Body of pancreas (tissue), 4 donors: ENCODE measurements at regions not wholly inside any gene's neighbourhood (a gene's known extent, or its start where the extent isn't known, plus 50 kb on each side); places are given as distances from the start of the nearest gene placed in this dataset.

Experiments
- POLR2A ChIP-seq, 3 donors: fragments of 450-650 bp; IDR thresholded peaks; one replicate each; pipeline ENCODE4 v1.6.1; 2016; ENCODE audit warnings: antibody characterized with exemption in 3 of 3, mild to moderate bottlenecking in 2 of 3
- TF ChIP-seq, protein P1 (sequence below), 7 experiments: fragments of 450-650 bp in 4 of 7; fragments of 200-600 bp in 3 of 7; sonication (generic) in 3 of 7; IDR thresholded peaks; one replicate each; pipeline ENCODE4 v1.5.1; 2016 to 2019; ENCODE audit warnings: antibody characterized with exemption in 7 of 7

DNA sequence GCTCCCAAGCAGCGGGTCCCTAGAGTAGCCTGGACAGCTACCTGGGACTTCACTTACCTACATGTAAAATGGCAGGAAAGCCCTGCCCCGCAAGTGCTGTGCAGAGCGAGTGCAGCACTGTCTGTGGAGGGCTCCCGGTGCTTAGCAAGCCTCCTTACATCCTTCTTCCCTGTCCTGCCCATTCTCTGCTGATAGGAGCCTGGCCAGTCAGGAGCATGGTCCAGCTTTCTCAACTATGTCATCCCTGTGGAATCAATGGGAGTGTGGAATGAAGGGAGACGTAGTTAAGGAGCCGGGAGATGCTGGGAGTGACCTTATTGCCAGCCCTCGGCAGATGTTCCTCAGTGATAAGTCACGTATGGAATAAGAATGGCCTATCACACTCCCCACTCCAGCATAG is 661.9 kb upstream of the ID2 start:
- TF ChIP-seq, protein P1, sequence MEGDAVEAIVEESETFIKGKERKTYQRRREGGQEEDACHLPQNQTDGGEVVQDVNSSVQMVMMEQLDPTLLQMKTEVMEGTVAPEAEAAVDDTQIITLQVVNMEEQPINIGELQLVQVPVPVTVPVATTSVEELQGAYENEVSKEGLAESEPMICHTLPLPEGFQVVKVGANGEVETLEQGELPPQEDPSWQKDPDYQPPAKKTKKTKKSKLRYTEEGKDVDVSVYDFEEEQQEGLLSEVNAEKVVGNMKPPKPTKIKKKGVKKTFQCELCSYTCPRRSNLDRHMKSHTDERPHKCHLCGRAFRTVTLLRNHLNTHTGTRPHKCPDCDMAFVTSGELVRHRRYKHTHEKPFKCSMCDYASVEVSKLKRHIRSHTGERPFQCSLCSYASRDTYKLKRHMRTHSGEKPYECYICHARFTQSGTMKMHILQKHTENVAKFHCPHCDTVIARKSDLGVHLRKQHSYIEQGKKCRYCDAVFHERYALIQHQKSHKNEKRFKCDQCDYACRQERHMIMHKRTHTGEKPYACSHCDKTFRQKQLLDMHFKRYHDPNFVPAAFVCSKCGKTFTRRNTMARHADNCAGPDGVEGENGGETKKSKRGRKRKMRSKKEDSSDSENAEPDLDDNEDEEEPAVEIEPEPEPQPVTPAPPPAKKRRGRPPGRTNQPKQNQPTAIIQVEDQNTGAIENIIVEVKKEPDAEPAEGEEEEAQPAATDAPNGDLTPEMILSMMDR (IDR thresholded peaks at IDR 0.05), result no peak
- TF ChIP-seq POLR2A (IDR thresholded peaks at IDR 0.05), result no peak
